Stomach (tissue), 8 donors: ENCODE measurements at regions not wholly inside any gene's neighbourhood (a gene's known extent, or its start where the extent isn't known, plus 50 kb on each side); places are given as distances from the start of the nearest gene placed in this dataset.
A peak's percentile ranks its signal among the peaks of the same experiment; 100 is the strongest.

Experiments used
- DNase-seq, 2 donors: peaks; one replicate each; pipeline versions ENCODE4 v3.0.0 to v3.0.0-alpha.2; 2013 to 2019
- H3K27ac ChIP-seq, 5 donors: fragments of 200-600 bp in 4 of 5; sonication (generic) in 4 of 5; one replicate each; pipeline ENCODE4 v1.5.1; 2013 to 2019; ENCODE audit warnings: mild to moderate bottlenecking in 1 of 5, moderate library complexity in 1 of 5
- H3K27me3 ChIP-seq, 3 donors: fragments of 200-600 bp; sonication (generic); one replicate each; pipeline ENCODE4 v1.5.1; 2017 to 2019; ENCODE audit warnings: mixed run types in 1 of 3
- H3K36me3 ChIP-seq, 4 donors: fragments of 200-600 bp; sonication (generic); 1 replicate in 3 of 4; 2 replicates in 1 of 4; pipeline ENCODE4 v1.5.1; 2016 to 2019
- H3K4me1 ChIP-seq, 4 donors: fragments of 200-600 bp; sonication (generic); one replicate each; pipeline ENCODE4 v1.5.1; 2016 to 2019
- H3K4me3 ChIP-seq, 4 donors: fragments of 200-600 bp; sonication (generic) in 3 of 4; one replicate each; pipeline ENCODE4 v1.5.1; 2016 to 2019; ENCODE audit warnings: mild to moderate bottlenecking in 1 of 4
- H3K9me3 ChIP-seq, 4 donors: fragments of 200-600 bp; sonication (generic); one replicate each; pipeline ENCODE4 v1.5.1; 2016 to 2019
- EP300 ChIP-seq: sonication (generic); formaldehyde crosslinking; IDR thresholded peaks from one replicate; pipeline ENCODE4 v1.6.1; 2017; ENCODE audit warnings: antibody characterized with exemption
- POLR2A ChIP-seq, 4 donors: fragments of 450-650 bp; IDR thresholded peaks; one replicate each; pipeline ENCODE4 v1.6.1; 2016; ENCODE audit warnings: antibody characterized with exemption in 4 of 4, control low read depth in 2 of 4, mild to moderate bottlenecking in 1 of 4, moderate library complexity in 1 of 4
- POLR2AphosphoS5 ChIP-seq, 3 donors: sonication (generic); formaldehyde crosslinking; IDR thresholded peaks; one replicate each; pipeline ENCODE4 v1.6.1; 2016; ENCODE audit warnings: antibody characterized with exemption in 3 of 3
- WGBS, 5 donors: extraction: QIAGEN DNeasy Blood & Tissue Kit in 3 of 5; methylation state at CpG; one replicate each; pipeline versions ENCODE4 v1.1.5 to v1.1.7; 2013 to 2018; 5-methylcytosine and 5-hydroxymethylcytosine counted together
- intact Hi-C: fragments of 100-400 bp; cut with DNase I; formaldehyde crosslinking; loops from one replicate; pipeline ENCODE4 v1.15.1; 2023; ENCODE audit warnings: low total_unique reads
- TF ChIP-seq, protein P1 (sequence below), 7 experiments: fragments of 450-650 bp in 4 of 7; fragments of 200-600 bp in 3 of 7; sonication (generic) in 3 of 7; IDR thresholded peaks; one replicate each; pipeline ENCODE4 v1.5.1; 2016 to 2019; ENCODE audit warnings: antibody characterized with exemption in 7 of 7, control low read depth in 2 of 7, mild to moderate bottlenecking in 1 of 7
- donor health status: healthy with polysubstance abuse.
- donor health status: Bipolar disorder and iron deficiency.
- donor health status: healthy.

DNA sequence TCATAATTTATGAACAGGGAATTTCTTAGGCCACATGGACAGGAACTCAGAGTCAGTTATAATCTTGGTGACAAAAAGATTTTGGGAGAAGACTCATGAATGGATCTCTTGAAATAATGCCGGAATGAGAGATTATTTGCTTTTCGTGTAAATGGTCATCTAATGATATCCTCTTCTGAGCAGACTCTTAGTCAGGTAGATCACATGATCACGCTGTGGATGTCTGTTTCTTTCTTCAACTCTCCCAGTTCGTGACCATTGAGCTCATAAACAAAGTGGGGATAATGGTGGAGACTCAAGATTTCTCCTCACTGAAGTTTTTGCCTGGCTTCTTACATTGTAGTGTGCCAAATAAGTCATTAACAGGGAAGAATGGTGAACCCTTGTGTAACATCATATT, 133.1 kb upstream of the CBLB start:
- Histone ChIP-seq H3K4me1 (no peaks in the 10 kb centered on the region), H3K9me3 (peaks cover 0 to 9% (median 5%) of the 10 kb centered on the region in 4 donors), H3K4me3 (no peak overlapping the region), H3K27ac (no peak overlapping the region), H3K27me3 (no peaks in the 10 kb centered on the region), H3K36me3 (no peaks in the 10 kb centered on the region)
- WGBS, 5 donors, result 89 to 95% (median 92%) methylated on average over 4 of the region's 4 CpGs
- intact Hi-C loops, result no loop called here
- TF ChIP-seq POLR2A (IDR thresholded peaks at IDR 0.05), result no peak
- TF ChIP-seq EP300, result no peak
- DNase-seq, result no peak

DNA sequence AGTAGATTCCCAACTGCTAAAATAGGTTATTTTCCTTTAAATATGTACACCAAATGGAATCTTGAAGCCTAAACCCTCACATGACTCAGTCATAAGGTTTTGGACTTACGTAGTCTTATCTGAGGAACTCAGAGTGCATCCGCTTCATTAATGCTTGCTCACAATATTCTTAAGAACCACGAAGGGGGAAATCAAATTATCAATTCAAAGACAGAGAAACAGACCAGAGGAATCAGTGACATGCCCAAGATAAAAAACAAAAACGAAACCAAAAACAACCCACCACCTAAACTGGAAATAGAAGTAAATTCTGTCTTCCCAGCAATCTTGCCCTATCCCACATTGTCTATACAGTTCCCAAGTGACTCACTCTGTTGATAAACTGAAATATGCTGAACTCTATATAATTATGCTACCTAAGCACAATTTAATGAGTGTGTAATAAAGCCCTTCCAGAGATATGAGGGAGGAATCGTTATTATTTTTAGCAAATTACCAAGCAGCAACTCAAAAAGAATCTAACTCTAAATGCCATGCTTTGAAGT, 135.4 kb upstream of the CBLB start:
- WGBS, 5 donors, result 65 to 77% (median 72%) methylated on average over 5 of the region's 5 CpGs
- DNase-seq, result peak in 1 of 2 donors; percentile 12
- H3K36me3 ChIP-seq, result no peaks in the 10 kb centered on the region
- peaks cover 0 to 4% (median 0%) of the 10 kb centered on the region in 4 donors for H3K9me3 ChIP-seq
- H3K4me1 ChIP-seq, result no peaks in the 10 kb centered on the region
- H3K27ac ChIP-seq, result no peak overlapping the region
- no peak overlapping the region for H3K4me3 ChIP-seq
- intact Hi-C loops, result no loop called here
- no peak for TF ChIP-seq POLR2A (IDR thresholded peaks at IDR 0.05)
- TF ChIP-seq, protein P1, sequence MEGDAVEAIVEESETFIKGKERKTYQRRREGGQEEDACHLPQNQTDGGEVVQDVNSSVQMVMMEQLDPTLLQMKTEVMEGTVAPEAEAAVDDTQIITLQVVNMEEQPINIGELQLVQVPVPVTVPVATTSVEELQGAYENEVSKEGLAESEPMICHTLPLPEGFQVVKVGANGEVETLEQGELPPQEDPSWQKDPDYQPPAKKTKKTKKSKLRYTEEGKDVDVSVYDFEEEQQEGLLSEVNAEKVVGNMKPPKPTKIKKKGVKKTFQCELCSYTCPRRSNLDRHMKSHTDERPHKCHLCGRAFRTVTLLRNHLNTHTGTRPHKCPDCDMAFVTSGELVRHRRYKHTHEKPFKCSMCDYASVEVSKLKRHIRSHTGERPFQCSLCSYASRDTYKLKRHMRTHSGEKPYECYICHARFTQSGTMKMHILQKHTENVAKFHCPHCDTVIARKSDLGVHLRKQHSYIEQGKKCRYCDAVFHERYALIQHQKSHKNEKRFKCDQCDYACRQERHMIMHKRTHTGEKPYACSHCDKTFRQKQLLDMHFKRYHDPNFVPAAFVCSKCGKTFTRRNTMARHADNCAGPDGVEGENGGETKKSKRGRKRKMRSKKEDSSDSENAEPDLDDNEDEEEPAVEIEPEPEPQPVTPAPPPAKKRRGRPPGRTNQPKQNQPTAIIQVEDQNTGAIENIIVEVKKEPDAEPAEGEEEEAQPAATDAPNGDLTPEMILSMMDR (IDR thresholded peaks at IDR 0.05), result no peak
- no peak for TF ChIP-seq EP300
- TF ChIP-seq POLR2AphosphoS5 (IDR thresholded peaks at IDR 0.05), result no peak
- no peaks in the 10 kb centered on the region for H3K27me3 ChIP-seq

DNA sequence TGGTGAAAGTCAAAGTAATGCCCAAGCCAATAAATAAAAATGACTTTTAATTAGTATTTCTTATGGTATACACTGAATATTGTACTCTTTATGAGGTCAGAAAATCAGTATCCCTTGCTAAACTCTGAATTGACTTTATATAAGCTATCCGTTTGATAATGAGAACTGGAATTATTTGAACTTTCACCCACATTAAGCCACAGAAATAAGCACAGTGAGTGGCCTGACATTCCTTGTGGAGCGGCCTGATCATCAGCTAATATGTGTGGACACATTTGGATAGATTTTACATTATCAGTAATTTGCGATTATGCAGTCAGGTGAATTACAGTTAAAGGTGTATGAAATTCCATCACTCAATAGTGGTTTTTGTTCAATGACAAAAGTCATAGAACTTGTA, 136.0 kb upstream of the CBLB start:
- WGBS, 5 donors, result 68 to 88% (median 80%) methylated on average over 3 of the region's 3 CpGs
- no peak for TF ChIP-seq POLR2AphosphoS5 (IDR thresholded peaks at IDR 0.05)
- TF ChIP-seq POLR2A (IDR thresholded peaks at IDR 0.05), result no peak
- TF ChIP-seq, protein P1 (IDR thresholded peaks at IDR 0.05), result no peak
- TF ChIP-seq EP300, result no peak
- Histone ChIP-seq H3K27me3 (no peaks in the 10 kb centered on the region), H3K9me3 (no peaks in the 10 kb centered on the region), H3K27ac (no peak overlapping the region), H3K4me3 (no peak overlapping the region), H3K36me3 (no peaks in the 10 kb centered on the region), H3K4me1 (no peaks in the 10 kb centered on the region)
- no peak for DNase-seq
- intact Hi-C loops, result no loop called here

DNA sequence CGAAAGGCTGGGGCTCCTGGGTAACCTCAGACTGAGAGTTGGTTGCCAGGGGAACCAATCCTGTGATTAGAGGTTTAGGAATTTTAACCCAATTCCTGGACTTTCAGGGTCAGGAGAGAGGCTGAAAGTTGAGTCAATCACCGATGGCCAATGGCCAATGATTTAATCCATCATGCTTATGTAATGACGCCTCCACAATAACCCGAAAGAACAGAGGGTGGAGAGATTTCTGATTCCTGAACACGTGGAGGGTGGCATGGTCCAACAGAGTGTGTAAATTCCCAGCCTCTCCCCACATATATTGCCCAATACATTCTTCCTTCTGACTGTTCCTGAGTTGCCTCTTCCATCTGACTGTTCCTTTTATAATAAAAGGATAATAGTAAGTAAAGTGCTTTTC, 137.2 kb upstream of the CBLB start:
- Histone ChIP-seq H3K4me1 (no peaks in the 10 kb centered on the region), H3K36me3 (no peaks in the 10 kb centered on the region), H3K27me3 (no peaks in the 10 kb centered on the region), H3K27ac (no peak overlapping the region), H3K4me3 (no peak overlapping the region), H3K9me3 (no peaks in the 10 kb centered on the region)
- no peak for TF ChIP-seq EP300
- no peak for TF ChIP-seq POLR2A (IDR thresholded peaks at IDR 0.05)
- TF ChIP-seq, protein P1 (IDR thresholded peaks at IDR 0.05), result no peak
- no peak for TF ChIP-seq POLR2AphosphoS5 (IDR thresholded peaks at IDR 0.05)
- intact Hi-C loops, result no loop called here
- WGBS, 5 donors, result 68 to 80% (median 74%) methylated on average over 5 of the region's 5 CpGs
- no peak for DNase-seq

DNA sequence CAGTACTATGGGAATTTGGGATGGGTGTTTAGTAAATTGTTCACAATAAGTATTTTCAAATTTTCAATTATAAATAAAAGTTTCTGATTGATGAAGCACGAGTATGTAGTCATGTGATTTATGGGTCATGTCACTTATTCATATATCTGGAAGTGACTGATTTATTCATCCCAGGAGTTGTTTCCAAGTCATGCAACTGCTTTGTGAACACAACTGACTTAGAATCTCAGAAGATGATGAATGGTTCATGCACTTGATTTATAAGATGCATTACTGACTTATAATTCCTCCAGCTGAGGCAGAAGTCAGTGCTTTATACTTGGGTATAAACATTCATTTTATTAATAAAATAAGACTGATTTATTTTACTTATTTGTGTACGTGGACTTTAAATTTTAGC, 137.8 kb upstream of the CBLB start:
- H3K27me3 ChIP-seq, result no peaks in the 10 kb centered on the region
- intact Hi-C loops, result no loop called here
- no peaks in the 10 kb centered on the region for H3K9me3 ChIP-seq
- H3K27ac ChIP-seq, result no peak overlapping the region
- no peaks in the 10 kb centered on the region for H3K4me1 ChIP-seq
- TF ChIP-seq EP300 (no peak), POLR2A (IDR thresholded peaks at IDR 0.05) (no peak), POLR2AphosphoS5 (IDR thresholded peaks at IDR 0.05) (no peak)
- TF ChIP-seq, protein P1 (IDR thresholded peaks at IDR 0.05), result no peak
- WGBS, 5 donors, result 63 to 83% (median 69%) methylated on average over 2 of the region's 2 CpGs
- no peak overlapping the region for H3K4me3 ChIP-seq
- H3K36me3 ChIP-seq, result no peaks in the 10 kb centered on the region
- DNase-seq, result no peak
